GM12874 (cell line): ENCODE measurements at regions not wholly inside any gene's neighbourhood (a gene's known extent, or its start where the extent isn't known, plus 50 kb on each side); places are given as distances from the start of the nearest gene placed in this dataset.

Experiments
- TF ChIP-seq, protein P1 (sequence below): IDR thresholded peaks from 2 replicates; pipeline ENCODE4 v1.5.1; 2011; ENCODE audit warnings: low read depth, mild to moderate bottlenecking, control low read depth, low read length, moderate library complexity; ENCODE audit not compliant: insufficient read depth

DNA sequence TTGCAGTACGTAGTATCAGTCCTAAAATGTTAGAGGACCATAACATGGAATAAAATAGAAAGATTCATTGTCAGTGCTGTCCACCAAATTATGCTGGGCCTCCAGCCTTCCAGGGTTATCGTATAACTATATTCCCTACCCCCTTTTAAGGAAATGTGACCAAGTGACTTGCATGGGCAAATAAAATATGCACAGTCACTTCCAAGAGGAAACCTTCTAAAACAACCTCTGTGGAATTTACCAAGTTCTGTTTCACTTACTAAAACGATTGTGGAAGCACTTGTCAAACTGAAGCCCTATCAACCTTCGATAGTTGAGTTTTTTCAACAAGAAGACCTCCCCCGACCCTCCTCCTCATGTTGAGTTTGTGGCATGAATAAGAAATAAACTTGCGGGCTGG, 345.4 kb upstream of the C16orf82 start:
- TF ChIP-seq, protein P1, sequence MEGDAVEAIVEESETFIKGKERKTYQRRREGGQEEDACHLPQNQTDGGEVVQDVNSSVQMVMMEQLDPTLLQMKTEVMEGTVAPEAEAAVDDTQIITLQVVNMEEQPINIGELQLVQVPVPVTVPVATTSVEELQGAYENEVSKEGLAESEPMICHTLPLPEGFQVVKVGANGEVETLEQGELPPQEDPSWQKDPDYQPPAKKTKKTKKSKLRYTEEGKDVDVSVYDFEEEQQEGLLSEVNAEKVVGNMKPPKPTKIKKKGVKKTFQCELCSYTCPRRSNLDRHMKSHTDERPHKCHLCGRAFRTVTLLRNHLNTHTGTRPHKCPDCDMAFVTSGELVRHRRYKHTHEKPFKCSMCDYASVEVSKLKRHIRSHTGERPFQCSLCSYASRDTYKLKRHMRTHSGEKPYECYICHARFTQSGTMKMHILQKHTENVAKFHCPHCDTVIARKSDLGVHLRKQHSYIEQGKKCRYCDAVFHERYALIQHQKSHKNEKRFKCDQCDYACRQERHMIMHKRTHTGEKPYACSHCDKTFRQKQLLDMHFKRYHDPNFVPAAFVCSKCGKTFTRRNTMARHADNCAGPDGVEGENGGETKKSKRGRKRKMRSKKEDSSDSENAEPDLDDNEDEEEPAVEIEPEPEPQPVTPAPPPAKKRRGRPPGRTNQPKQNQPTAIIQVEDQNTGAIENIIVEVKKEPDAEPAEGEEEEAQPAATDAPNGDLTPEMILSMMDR, result no peak

DNA sequence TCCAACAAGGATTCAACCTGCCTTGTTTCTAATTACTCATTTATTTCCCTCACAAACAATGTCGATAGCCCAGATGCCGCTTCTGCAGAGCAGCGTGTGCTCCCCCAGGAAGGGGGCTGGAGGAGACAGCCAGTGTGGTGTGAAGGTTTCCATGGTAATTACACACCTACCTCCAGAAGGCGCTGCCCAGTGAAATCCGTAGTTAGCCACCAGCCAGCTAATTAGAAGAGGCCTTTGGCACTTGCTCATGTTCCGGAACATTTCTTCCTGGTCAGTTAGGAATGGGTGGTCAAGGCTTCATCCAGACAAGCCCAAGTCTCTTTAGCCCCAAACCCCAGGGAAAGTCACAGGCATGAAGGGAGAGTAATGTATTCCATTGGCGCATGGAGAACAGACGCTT, 342.5 kb upstream of the C16orf82 start:
- TF ChIP-seq, protein P1, result no peak

DNA sequence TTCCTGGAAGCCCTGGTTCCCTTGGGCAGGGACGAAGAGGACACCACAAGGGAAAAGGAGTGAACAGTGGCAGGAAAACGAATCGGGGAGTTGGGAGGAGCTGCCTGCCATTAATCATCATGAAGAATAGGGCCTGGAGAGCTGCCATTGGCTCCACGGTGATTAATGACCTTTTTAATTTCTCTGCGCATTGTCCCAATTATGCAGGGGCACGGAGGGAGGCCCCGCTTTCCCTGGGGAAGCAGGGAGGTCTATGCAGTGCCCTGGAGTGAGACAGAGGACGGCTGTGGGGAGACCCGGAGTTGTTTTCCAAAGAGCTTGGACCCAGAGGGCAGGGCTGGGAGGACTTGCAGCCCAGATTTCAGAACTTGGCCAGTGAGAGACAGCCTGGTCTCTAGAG, 338.9 kb upstream of the C16orf82 start:
- TF ChIP-seq, protein P1, result no peak

DNA sequence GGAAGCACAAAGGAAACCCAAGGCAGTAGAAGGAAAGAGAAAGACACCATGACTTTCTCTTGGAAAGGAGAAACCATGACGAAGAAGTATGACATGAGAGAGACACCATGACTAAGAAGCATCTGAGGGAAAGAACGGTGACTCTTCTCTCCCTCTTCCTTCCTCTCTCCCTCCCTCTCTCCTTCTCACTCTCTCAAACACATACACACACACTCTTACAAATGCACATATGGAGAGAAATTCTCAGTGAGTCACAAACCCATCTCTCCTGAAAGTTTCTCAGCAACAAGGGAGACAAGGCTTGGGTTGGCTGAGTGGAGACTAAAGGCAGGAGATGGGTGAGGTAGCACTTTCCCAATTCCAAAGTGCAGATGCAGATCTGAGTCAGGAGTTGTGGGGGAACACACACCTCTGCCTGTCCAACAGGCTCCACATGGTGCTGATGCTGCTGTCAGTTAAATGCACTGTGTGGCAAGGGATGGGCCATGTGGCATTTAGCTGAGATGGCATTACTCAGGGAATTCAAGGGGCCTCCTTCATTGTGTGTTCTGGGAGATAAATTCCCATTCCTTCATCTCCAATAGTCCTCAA, 336.7 kb upstream of the C16orf82 start:
- TF ChIP-seq, protein P1, result no peak

DNA sequence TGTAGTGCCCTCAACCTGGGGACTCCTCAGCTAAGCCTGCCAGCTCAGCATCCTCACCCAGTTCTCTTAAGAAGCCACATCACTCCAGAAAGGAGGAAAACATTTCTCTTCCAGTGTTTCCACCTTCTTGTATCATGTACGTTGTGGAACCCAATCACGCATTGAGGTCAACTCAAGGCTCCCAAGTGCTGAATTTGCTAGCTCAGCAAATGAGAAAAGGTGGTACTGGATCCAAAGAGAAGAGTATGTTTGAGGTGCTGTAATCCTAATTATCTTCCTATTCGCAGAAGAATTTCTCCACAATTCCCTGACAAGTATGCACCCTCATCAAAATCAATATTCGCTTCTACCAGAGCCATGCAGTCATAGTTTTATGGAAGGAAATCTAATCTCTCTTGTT, 335.0 kb upstream of the C16orf82 start:
- TF ChIP-seq, protein P1, result no peak

DNA sequence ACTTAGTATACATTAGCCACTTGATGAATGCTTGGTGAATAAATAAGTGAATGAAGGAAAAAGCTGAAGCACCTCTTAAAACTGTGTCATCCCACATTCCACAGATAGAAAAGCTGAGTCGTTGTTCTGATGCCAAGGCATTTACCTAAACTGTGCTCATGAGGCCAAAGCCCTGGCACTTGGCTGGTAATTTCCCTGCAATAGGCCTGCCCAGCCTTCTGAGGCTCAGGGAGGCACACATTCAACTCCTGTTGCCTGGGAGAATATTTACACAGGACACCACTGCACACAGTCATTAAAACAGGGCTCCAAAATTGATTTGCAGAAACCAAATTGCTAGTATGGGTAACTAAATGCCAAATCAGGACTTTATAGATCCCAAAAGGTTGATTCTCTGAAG, 333.0 kb upstream of the C16orf82 start:
- TF ChIP-seq, protein P1, result no peak

DNA sequence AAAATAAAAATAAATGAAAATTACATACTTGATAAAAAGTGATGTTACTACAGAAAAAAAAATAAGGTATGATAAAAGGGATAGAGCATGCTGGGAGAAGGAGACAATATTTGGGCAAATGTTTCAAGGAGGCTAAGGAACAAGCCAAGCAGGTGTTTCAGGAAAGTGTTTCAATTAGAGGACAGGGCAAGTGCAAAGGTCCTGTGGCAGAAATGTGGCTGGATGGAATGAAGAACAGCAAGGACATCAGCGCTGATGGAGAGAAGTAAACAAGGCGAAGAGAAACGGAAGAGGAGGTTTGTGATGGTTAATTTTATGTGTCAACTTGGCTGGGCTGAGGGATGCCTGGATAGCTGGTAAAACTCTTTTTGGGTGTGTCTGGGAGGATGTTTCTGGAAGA, 331.2 kb upstream of the C16orf82 start:
- TF ChIP-seq, protein P1, result no peak

DNA sequence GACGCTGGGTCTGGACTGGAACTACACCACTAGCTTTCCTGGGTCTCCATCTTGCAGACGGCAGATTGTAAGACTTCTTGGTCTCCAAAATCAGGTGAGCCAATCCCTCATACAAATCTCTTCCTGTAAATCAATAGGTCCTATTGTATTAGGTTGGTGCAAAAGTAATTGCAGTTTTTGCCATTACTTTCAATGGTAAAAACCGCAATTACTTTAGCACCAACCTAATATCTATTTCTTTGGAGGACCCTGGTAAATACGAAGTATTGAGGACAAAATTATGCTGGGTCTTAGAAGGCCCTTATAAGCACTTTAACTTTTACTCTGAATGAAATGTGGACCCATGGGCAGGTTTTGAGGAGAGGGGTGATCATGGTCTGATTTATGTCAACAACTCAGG, 330.6 kb upstream of the C16orf82 start:
- TF ChIP-seq, protein P1, result no peak
